ACC112 (cell line): ENCODE measurements at regions not wholly inside any gene's neighbourhood (a gene's known extent, or its start where the extent isn't known, plus 50 kb on each side); places are given as distances from the start of the nearest gene placed in this dataset.

Experiments used
- H2AFZ ChIP-seq: fragments of 200-600 bp; sonication (generic); one replicate; pipeline ENCODE4 v1.6.0; 2017; ENCODE audit warnings: antibody characterized with exemption, low read length; ENCODE audit not compliant: unreplicated experiment
- H3K27ac ChIP-seq: fragments of 200-600 bp; sonication (generic); 2 replicates; pipeline ENCODE4 v1.5.1; 2014; ENCODE audit warnings: low read depth, mild to moderate bottlenecking, antibody characterized with exemption, low read length, moderate library complexity
- H3K27me3 ChIP-seq: fragments of 200-600 bp; sonication (generic); 2 replicates; pipeline ENCODE4 v1.6.1; 2014; ENCODE audit warnings: mild to moderate bottlenecking, antibody characterized with exemption, low read length, moderate library complexity, mixed read lengths; ENCODE audit not compliant: insufficient read depth
- H3K36me3 ChIP-seq: fragments of 200-600 bp; sonication (generic); 2 replicates; pipeline ENCODE4 v1.6.1; 2016; ENCODE audit warnings: mild to moderate bottlenecking, antibody characterized with exemption, low read length, moderate library complexity, mixed read lengths; ENCODE audit not compliant: insufficient read depth
- H3K4me1 ChIP-seq: fragments of 200-600 bp; sonication (generic); one replicate; pipeline ENCODE4 v1.6.1; 2016; ENCODE audit warnings: low read length, mixed read lengths; ENCODE audit not compliant: insufficient read depth, unreplicated experiment, control insufficient read depth
- H3K4me3 ChIP-seq: fragments of 200-600 bp; sonication (generic); 2 replicates; pipeline ENCODE4 v1.5.1; 2014; ENCODE audit warnings: mild to moderate bottlenecking, low read depth, low read length
- H3K79me2 ChIP-seq: fragments of 200-600 bp; sonication (generic); one replicate; pipeline ENCODE4 v1.6.0; 2016; ENCODE audit warnings: low read length; ENCODE audit not compliant: control insufficient read depth, unreplicated experiment, insufficient read depth

DNA sequence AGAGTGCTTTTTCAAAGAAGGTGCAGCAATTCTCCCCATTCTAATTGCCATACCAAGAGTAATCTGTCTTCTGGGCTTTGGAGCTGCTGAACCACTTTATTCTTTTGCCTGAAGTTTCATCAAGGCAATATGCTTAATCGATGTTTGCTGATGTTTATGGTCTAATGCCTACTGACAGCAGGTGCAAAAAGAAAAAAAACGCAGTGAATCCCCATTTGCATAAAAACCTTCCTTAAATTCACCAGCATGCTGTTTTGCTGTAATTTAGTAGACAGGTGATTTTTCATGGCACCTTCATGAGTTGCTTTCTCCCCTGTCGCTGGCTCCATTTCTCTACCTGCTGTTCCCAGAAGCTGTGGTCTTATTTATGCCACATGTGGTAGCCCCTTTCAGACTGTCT, 83.1 kb upstream of the MAST4 start:
- Histone ChIP-seq H3K27ac (no peak overlapping the region), H2AFZ (no peak overlapping the region), H3K4me3 (no peak overlapping the region), H3K36me3 (no peaks in the 10 kb centered on the region), H3K4me1 (no peaks in the 10 kb centered on the region), H3K27me3 (peaks cover 6% of the 10 kb centered on the region; the same call in 1 of the 2 replicates), H3K79me2 (no peaks in the 10 kb centered on the region)

DNA sequence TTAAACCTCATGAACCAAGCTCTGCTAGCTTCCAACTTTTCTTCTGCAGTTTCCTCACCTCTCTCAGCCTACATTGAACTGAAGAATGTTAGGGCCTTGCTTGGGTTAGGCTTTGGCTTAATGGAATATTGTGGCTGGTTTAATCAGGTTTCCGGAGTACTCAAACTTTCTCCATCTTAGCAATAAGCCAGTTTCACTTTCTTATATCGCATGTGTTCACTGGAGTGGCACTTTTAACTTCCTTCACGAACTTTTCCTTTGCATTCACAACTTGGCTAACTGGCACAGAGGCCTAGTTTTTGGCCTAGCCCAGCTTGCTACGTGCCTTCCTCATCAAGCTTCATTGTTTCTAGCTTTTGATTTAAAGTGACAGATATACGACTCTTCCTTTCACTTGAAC, 81.0 kb upstream of the MAST4 start:
- peak overlapping the region; percentile 49; the same call in 1 of the 2 replicates for H3K4me3 ChIP-seq
- H3K36me3 ChIP-seq = no peaks in the 10 kb centered on the region
- H3K27ac ChIP-seq = no peak overlapping the region
- no peaks in the 10 kb centered on the region for H3K79me2 ChIP-seq
- H2AFZ ChIP-seq = peak overlapping the region; percentile 68
- H3K27me3 ChIP-seq = peaks cover 3% of the 10 kb centered on the region; the same call in 1 of the 2 replicates
- H3K4me1 ChIP-seq = no peaks in the 10 kb centered on the region

DNA sequence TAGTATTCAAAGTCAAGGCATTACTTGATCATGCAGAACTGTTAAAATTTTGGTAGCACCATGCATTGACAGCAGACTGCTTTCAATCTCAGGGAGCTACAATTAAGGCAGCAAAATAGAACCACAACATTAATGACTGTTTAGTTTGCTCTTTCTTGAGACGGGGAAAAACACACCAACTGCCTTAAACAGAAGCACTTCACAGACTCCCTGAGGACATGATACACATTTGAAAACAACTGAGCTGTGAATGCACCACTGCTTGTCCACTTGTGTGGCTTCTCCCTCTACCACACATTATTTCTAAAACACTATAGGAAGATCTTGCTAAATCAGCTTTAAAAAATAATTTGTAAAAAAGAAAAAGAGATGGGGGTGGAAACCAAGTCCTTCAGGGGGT, 79.6 kb upstream of the MAST4 start:
- H3K4me3 ChIP-seq = no peak overlapping the region
- no peak overlapping the region for H3K27ac ChIP-seq
- no peaks in the 10 kb centered on the region for H3K4me1 ChIP-seq
- H3K79me2 ChIP-seq = no peaks in the 10 kb centered on the region
- H3K27me3 ChIP-seq = no peaks in the 10 kb centered on the region
- no peak overlapping the region for H2AFZ ChIP-seq
- no peaks in the 10 kb centered on the region for H3K36me3 ChIP-seq

DNA sequence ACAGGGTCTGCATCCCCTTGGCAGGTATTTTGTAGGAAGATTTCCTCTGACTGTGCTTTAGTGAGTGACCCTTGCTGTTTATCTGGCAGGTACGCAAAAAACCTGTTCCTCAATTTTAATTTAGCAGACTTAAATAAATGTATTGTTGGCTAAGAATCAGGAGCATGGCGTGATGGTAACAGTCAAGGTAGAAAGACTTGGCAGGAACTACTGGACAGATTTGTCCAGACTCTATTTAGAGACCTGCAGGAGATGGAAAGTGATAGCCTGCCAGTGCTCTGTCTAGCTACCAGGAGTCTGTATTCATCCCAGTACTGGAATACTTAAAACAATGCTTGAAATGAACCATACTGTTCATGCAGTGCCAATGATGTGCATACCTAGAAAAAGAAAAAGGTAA, 78.8 kb upstream of the MAST4 start:
- Histone ChIP-seq H3K36me3 (no peaks in the 10 kb centered on the region), H2AFZ (no peak overlapping the region), H3K4me3 (no peak overlapping the region), H3K27me3 (no peaks in the 10 kb centered on the region), H3K79me2 (no peaks in the 10 kb centered on the region), H3K4me1 (no peaks in the 10 kb centered on the region), H3K27ac (no peak overlapping the region)

DNA sequence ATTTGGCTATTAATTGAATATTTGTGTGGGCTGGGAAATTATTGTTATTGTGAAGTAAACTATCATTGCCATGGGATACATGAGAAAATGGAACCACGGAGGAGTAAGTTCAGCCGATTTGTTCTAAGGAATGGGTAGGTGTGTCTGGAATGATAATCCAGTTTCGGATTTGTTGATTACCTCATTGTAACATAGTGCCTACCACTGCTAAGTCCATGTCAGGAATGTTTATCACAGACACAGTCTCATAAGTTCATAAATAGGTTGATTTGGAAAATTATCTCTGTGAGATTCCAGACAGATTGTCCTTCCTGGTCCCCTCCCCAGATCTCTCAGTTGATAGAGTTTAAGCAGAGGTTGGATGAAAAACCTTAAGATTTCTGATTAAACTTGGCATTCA, 78.1 kb upstream of the MAST4 start:
- Histone ChIP-seq H3K79me2 (no peaks in the 10 kb centered on the region), H2AFZ (no peak overlapping the region), H3K4me3 (no peak overlapping the region), H3K36me3 (no peaks in the 10 kb centered on the region), H3K27ac (no peak overlapping the region), H3K27me3 (no peaks in the 10 kb centered on the region), H3K4me1 (no peaks in the 10 kb centered on the region)

DNA sequence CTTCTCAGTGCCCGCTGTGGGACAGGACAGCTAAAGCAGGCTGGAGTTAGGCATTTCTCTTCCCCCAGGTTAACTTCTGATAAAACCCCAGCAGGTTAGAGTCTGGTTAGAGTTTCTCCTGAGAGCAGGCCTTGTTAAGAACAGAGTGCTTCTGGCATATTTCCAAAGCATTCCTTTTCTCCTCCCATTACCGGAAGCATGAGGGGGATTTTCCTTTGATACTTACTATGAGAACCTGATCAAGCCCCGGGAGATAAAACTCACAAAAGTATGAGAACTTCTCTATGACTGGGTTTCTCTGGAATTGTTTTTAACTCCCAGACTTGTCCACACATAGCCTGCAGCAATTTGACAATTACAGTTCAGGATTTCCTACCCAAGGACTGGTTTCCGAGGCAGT, 77.4 kb upstream of the MAST4 start:
- Histone ChIP-seq H3K79me2 (no peaks in the 10 kb centered on the region), H3K4me1 (no peaks in the 10 kb centered on the region), H3K27me3 (no peaks in the 10 kb centered on the region), H3K27ac (no peak overlapping the region), H3K36me3 (no peaks in the 10 kb centered on the region), H2AFZ (no peak overlapping the region), H3K4me3 (no peak overlapping the region)

DNA sequence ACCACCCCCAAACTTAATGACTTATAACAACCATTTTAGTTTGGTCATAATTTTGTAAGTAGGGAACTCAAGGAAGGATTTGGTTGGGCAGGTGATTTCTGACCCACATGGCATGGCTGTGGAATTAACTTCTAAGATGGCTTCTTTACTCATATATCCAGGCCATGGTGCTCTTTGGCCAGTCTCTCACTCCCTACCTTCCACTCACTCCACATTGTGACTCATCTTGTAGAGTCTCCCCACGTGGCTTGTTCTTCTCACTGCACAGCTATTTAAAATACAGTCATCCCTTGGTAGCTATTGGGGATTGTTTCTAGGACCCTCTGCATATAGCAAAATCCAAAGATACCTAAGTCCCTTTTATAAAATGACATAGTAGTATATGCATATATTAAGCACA, 76.6 kb upstream of the MAST4 start:
- Histone ChIP-seq H3K4me1 (no peaks in the 10 kb centered on the region), H3K36me3 (no peaks in the 10 kb centered on the region), H3K27ac (no peak overlapping the region), H2AFZ (no peak overlapping the region), H3K4me3 (no peak overlapping the region), H3K79me2 (no peaks in the 10 kb centered on the region), H3K27me3 (no peaks in the 10 kb centered on the region)

DNA sequence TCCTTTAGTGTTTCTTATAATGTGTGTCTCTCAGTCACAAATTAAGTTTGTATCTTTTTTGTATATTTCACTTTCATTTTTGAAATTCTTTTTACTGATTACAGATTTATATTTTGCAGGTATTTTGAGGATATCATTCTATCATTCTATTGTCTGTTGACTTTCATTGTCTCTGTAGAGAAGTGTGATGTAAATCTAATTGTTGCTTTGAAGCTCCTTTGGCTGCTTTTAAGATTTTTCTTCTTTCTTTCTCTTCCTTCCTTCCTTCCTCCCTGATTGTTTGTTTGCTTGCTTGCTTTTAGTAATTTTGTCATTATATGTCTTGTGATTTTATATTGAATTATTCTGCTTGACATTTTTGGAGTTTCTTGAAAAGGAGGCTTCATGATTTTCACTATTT, 75.3 kb upstream of the MAST4 start:
- no peaks in the 10 kb centered on the region for H3K36me3 ChIP-seq
- H3K4me3 ChIP-seq = no peak overlapping the region
- H3K27me3 ChIP-seq = no peaks in the 10 kb centered on the region
- no peak overlapping the region for H2AFZ ChIP-seq
- no peak overlapping the region for H3K27ac ChIP-seq
- no peaks in the 10 kb centered on the region for H3K4me1 ChIP-seq
- H3K79me2 ChIP-seq = no peaks in the 10 kb centered on the region

DNA sequence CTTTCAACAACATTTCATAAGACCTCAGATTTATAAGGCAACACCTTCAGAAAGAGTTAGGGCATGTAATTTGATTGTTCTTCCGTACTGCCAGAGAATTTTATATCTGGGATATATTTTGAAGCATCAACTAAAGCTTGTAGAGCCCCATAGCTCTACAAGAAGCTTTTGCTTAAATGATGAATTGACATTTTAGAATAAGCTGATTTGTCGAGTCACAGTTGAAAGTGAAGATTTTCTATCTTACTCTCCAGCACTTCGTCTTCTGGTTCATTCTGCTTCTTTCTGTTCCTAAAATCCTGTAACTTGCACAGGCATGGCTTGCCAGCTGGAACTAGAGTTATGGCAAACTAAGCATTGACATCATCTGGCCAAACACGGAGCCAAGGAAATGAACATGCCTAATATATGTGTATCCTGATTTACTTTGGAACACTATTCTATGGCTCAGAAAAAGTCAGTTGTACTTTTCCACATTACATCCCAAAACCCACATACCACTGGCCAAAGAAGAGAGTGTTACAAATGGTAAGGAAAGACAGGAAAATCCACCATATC, 68.6 kb upstream of the MAST4 start:
- H3K27ac ChIP-seq = no peak overlapping the region
- no peaks in the 10 kb centered on the region for H3K79me2 ChIP-seq
- no peak overlapping the region for H2AFZ ChIP-seq
- H3K36me3 ChIP-seq = no peaks in the 10 kb centered on the region
- H3K27me3 ChIP-seq = peaks cover 8% of the 10 kb centered on the region; the same call in 1 of the 2 replicates
- no peak overlapping the region for H3K4me3 ChIP-seq
- no peaks in the 10 kb centered on the region for H3K4me1 ChIP-seq

DNA sequence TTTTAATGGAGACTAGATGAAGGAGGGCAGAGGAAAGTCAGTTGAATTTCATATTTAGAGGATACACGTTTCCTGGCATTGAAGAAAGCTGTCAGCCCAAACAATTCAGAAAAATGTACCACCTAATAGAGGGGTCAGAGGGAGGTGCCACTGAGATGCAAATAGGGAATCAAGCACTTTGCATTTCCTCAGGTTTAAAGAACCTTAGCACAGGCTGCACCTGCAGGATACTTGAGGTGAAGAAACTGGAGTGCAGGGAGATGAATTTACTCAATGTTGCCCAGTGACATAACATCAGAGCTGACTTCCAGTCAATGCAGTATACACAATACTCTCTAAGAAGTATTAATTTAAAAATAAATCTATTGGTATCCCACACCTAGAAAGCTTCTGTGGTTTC, 67.0 kb upstream of the MAST4 start:
- H3K27ac ChIP-seq = no peak overlapping the region
- no peak overlapping the region for H2AFZ ChIP-seq
- no peaks in the 10 kb centered on the region for H3K4me1 ChIP-seq
- no peaks in the 10 kb centered on the region for H3K36me3 ChIP-seq
- no peak overlapping the region for H3K4me3 ChIP-seq
- peaks cover 8% of the 10 kb centered on the region; the same call in 1 of the 2 replicates for H3K27me3 ChIP-seq
- H3K79me2 ChIP-seq = no peaks in the 10 kb centered on the region

DNA sequence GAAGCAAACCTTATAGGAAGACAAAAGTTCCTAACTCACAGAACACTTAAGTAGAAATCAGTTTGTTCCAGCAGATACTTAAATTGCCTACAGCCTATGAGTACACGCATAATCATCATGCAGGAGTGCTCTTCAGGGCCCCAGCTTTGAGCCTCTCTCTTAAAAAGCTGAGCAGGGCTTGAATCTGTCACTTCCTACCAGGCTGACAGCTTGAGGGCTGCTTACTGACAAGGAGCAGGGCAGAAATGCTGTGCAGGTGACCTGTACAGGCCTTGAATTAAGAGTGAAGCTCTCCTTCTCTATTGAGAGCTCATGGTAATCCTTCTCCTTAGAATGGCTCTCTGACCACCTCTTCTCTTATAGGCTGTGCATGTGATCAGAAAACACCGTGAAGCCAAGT, 66.5 kb upstream of the MAST4 start:
- Histone ChIP-seq H3K4me3 (no peak overlapping the region), H2AFZ (no peak overlapping the region), H3K79me2 (no peaks in the 10 kb centered on the region), H3K27me3 (peaks cover 8% of the 10 kb centered on the region; the same call in 1 of the 2 replicates), H3K27ac (no peak overlapping the region), H3K36me3 (no peaks in the 10 kb centered on the region), H3K4me1 (no peaks in the 10 kb centered on the region)
